Heart right ventricle (tissue), 16 donors: ENCODE measurements at regions not wholly inside any gene's neighbourhood (a gene's known extent, or its start where the extent isn't known, plus 50 kb on each side); places are given as distances from the start of the nearest gene placed in this dataset.

Source experiments
- ATAC-seq, 8 donors: fragments of 200-7000 bp; cut with Tn5 transposase; one replicate each; pipeline ENCODE4 v1.9.1; 2020; ENCODE audit warnings: mild to moderate bottlenecking in 8 of 8, moderate library complexity in 8 of 8, moderate number of reproducible peaks in 1 of 8
- DNase-seq, 2 donors: peaks; one replicate each; pipeline ENCODE4 v3.0.0-alpha.2; 2020
- H3K27ac ChIP-seq, 10 donors: fragments of 200-600 bp; sonication (generic) in 2 of 10; one replicate each; pipeline versions ENCODE4 v1.5.0 to v1.8.0; 2020 to 2022; ENCODE audit warnings: mild to moderate bottlenecking in 3 of 10
- H3K27me3 ChIP-seq, 7 donors: fragments of 200-600 bp; one replicate each; pipeline ENCODE4 v1.8.0; 2021 to 2022; ENCODE audit warnings: mild to moderate bottlenecking in 2 of 7
- H3K36me3 ChIP-seq, 9 donors: fragments of 200-600 bp; sonication (generic) in 1 of 9; one replicate each; pipeline versions ENCODE4 v1.5.0 to v1.8.0; 2020 to 2022; ENCODE audit warnings: mild to moderate bottlenecking in 2 of 9
- H3K4me1 ChIP-seq, 9 donors: fragments of 200-600 bp; sonication (generic) in 1 of 9; one replicate each; pipeline versions ENCODE4 v1.5.0 to v1.8.0; 2020 to 2022; ENCODE audit warnings: mild to moderate bottlenecking in 4 of 9
- H3K4me3 ChIP-seq, 10 donors: fragments of 200-600 bp; sonication (generic) in 2 of 10; one replicate each; pipeline versions ENCODE4 v1.5.0 to v1.8.0; 2020 to 2022; ENCODE audit warnings: mild to moderate bottlenecking in 7 of 10, moderate library complexity in 2 of 10
- H3K9me3 ChIP-seq, 11 donors: fragments of 200-600 bp in 10 of 11; sonication (generic) in 2 of 11; one replicate each; pipeline versions ENCODE4 v1.5.0 to v1.8.0; 2013 to 2022; ENCODE audit warnings: mild to moderate bottlenecking in 2 of 11, control low read depth in 1 of 11, moderate library complexity in 1 of 11
- WGBS, 2 donors: extraction: QIAGEN DNeasy Blood & Tissue Kit; methylation state at CpG; one replicate each; pipeline ENCODE4 v1.1.7; 2013; ENCODE audit warnings: inconsistent platforms in 1 of 2; 5-methylcytosine and 5-hydroxymethylcytosine counted together
- intact Hi-C, 10 donors: fragments of 100-400 bp; cut with DNase I; formaldehyde crosslinking; loops; one replicate each; pipeline versions ENCODE4 v1.11.1 to v1.14.2; 2022
- TF ChIP-seq, protein P1 (sequence below), 9 donors: fragments of 200-600 bp; sonication (generic) in 2 of 9; IDR thresholded peaks; one replicate each; pipeline versions ENCODE4 v1.5.0 to v1.8.0; 2021 to 2022; ENCODE audit warnings: antibody characterized with exemption in 9 of 9, mild to moderate bottlenecking in 5 of 9, moderate library complexity in 1 of 9
- donor health status: Arrhythmogenic right ventricular cardiomyopathy.
- donor health status: ischemic (EF 13 %, LVEDD 7.1; RV severe dilation, severe dysfunction).
- donor health status: healthy with polysubstance abuse.
- donor health status: DM: no; HTN: yes; CAD: no.
- donor health status: DM: no; HTN: no; CAD: no.
- donor health status: ischemic (EF 25% LVEDD 6.9; RV normal size, moderate dysfunction).
- donor health status: ischemic (EF 25% LVEDD 5.7; RV mildly dilated, moderate dysfunction).
- donor health status: healthy.
- donor health status: DM: yes; HTN: yes; CAD: no.
- donor health status: Ischemic cardiomyopathy.
- donor health status: ischemic (EF 35%, LVEDD 5.7; RV mildly dilated, moderate dysfunction).
- donor health status: nonischemic (EF 11% LVEDD 7.7; RV severe dilation, severe dysfunction).
- donor health status: DM: yes; HTN: yes; CAD: no.
- donor health status: PGD.
- donor health status: ischemic (EF 29% LVEDD 5.4; RV normal size, mild dysfunction).
- donor health status: nonischemic (EF 23%, LVEDD 6.1; RV moderate dilation, normal function).

GRCh38 chr20:58600756-58601155 lies 50.3 kb upstream of the STX16 start:
- H3K27me3 ChIP-seq, result peaks cover 0 to 11% (median 3%) of the 10 kb centered on the region in 7 donors
- no peak overlapping the region for H3K4me3 ChIP-seq
- H3K4me1 ChIP-seq, result peaks cover 0 to 14% (median 0%) of the 10 kb centered on the region in 9 donors
- TF ChIP-seq, protein P1, sequence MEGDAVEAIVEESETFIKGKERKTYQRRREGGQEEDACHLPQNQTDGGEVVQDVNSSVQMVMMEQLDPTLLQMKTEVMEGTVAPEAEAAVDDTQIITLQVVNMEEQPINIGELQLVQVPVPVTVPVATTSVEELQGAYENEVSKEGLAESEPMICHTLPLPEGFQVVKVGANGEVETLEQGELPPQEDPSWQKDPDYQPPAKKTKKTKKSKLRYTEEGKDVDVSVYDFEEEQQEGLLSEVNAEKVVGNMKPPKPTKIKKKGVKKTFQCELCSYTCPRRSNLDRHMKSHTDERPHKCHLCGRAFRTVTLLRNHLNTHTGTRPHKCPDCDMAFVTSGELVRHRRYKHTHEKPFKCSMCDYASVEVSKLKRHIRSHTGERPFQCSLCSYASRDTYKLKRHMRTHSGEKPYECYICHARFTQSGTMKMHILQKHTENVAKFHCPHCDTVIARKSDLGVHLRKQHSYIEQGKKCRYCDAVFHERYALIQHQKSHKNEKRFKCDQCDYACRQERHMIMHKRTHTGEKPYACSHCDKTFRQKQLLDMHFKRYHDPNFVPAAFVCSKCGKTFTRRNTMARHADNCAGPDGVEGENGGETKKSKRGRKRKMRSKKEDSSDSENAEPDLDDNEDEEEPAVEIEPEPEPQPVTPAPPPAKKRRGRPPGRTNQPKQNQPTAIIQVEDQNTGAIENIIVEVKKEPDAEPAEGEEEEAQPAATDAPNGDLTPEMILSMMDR (IDR thresholded peaks at IDR 0.05), result no peak
- intact Hi-C loops, result no loop called here
- DNase-seq (no peak), ATAC-seq (no peak)
- H3K36me3 ChIP-seq, result no peaks in the 10 kb centered on the region
- H3K27ac ChIP-seq, result no peak overlapping the region
- peaks cover 0 to 11% (median 0%) of the 10 kb centered on the region in 11 donors for H3K9me3 ChIP-seq
- 86 to 89% methylated on average over 4 of the region's 4 CpGs for WGBS, 2 donors

GRCh38 chr20:58599966-58600365 lies 51.1 kb upstream of the STX16 start:
- H3K4me1 ChIP-seq, result peaks cover 0 to 14% (median 0%) of the 10 kb centered on the region in 9 donors
- TF ChIP-seq, protein P1 (IDR thresholded peaks at IDR 0.05), result no peak

GRCh38 chr20:58598211-58599015 lies 52.7 kb upstream of the STX16 start:
- peak; percentile 26 to 73 (median 51) for ATAC-seq

More at GRCh38 chr20:58599966-58600365, 51.1 kb upstream of the STX16 start:
- Histone ChIP-seq H3K9me3 (peaks cover 0 to 11% (median 0%) of the 10 kb centered on the region in 11 donors), H3K4me3 (no peak overlapping the region), H3K36me3 (no peaks in the 10 kb centered on the region), H3K27me3 (peaks cover 0 to 10% (median 0%) of the 10 kb centered on the region in 7 donors), H3K27ac (no peak overlapping the region)
- no peak for ATAC-seq
- 93 to 95% methylated on average over 10 of the region's 10 CpGs for WGBS, 2 donors
- DNase-seq, result no peak
- intact Hi-C loops, result loop anchor here in 1 of 10 donors (10.0 kb wide), 1 partner anchor 65 kb away; no protein-coding TSS in a partner anchor

More at GRCh38 chr20:58598211-58599015, 52.7 kb upstream of the STX16 start:
- peaks cover 0 to 14% (median 0%) of the 10 kb centered on the region in 9 donors for H3K4me1 ChIP-seq
- 64 to 66% methylated on average over 6 of the region's 6 CpGs for WGBS, 2 donors
- TF ChIP-seq, protein P1 (IDR thresholded peaks at IDR 0.05), result no peak
- intact Hi-C loops, result loop anchor here in 1 of 10 donors (10.0 kb wide), 1 partner anchor 64 kb away; no protein-coding TSS in a partner anchor
- peak overlapping the region in 3 of 10 donors; percentile 52 to 72 (median 62) for H3K27ac ChIP-seq
- no peaks in the 10 kb centered on the region for H3K36me3 ChIP-seq
- H3K9me3 ChIP-seq, result peaks cover 0 to 11% (median 0%) of the 10 kb centered on the region in 11 donors
- H3K4me3 ChIP-seq, result no peak overlapping the region
- DNase-seq, result peak in 1 of 2 donors; percentile 48
- peaks cover 0 to 10% (median 0%) of the 10 kb centered on the region in 7 donors for H3K27me3 ChIP-seq
